Smooth muscle cell (in vitro differentiated cells): ENCODE measurements at regions not wholly inside any gene's neighbourhood (a gene's known extent, or its start where the extent isn't known, plus 50 kb on each side); places are given as distances from the start of the nearest gene placed in this dataset.

Experiments used
- DNase-seq: peaks from one replicate; lab custom pipeline; 2025; ENCODE audit not compliant: unreplicated experiment; lab: John Stamatoyannopoulos, UW
- H2AFZ ChIP-seq: fragments of 200-600 bp; sonication (generic); 2 replicates; pipeline ENCODE4 v1.6.0; 2016; ENCODE audit warnings: antibody characterized with exemption, low read depth, mild to moderate bottlenecking
- H3F3A ChIP-seq: fragments of 200-600 bp; sonication (generic); 2 replicates; pipeline ENCODE4 v1.6.0; 2017; ENCODE audit warnings: antibody characterized with exemption, low read depth
- H3K27ac ChIP-seq: fragments of 200-600 bp; sonication (generic); 2 replicates; pipeline ENCODE4 v1.5.1; 2016; ENCODE audit warnings: low read depth, mild to moderate bottlenecking
- H3K27me3 ChIP-seq: fragments of 200-600 bp; sonication (generic); 2 replicates; pipeline ENCODE4 v1.6.1; 2016; ENCODE audit warnings: low read depth, mild to moderate bottlenecking
- H3K36me3 ChIP-seq: fragments of 200-600 bp; sonication (generic); 2 replicates; pipeline ENCODE4 v1.5.1; 2016; ENCODE audit warnings: low read depth
- H3K4me1 ChIP-seq: fragments of 200-600 bp; sonication (generic); 2 replicates; pipeline ENCODE4 v1.5.1; 2016; ENCODE audit warnings: low read depth
- H3K4me2 ChIP-seq: fragments of 200-600 bp; sonication (generic); 2 replicates; pipeline ENCODE4 v1.6.0; 2016; ENCODE audit warnings: mild to moderate bottlenecking
- H3K4me3 ChIP-seq: fragments of 200-600 bp; sonication (generic); 2 replicates; pipeline ENCODE4 v1.5.1; 2016; ENCODE audit warnings: mild to moderate bottlenecking
- H3K79me2 ChIP-seq: fragments of 200-600 bp; sonication (generic); 2 replicates; pipeline ENCODE4 v1.6.0; 2016; ENCODE audit warnings: low read depth, mild to moderate bottlenecking
- H3K9ac ChIP-seq: fragments of 200-600 bp; sonication (generic); 2 replicates; pipeline ENCODE4 v1.6.0; 2016; ENCODE audit warnings: low read depth
- H3K9me3 ChIP-seq: fragments of 200-600 bp; sonication (generic); replicated peaks from 2 replicates; pipeline ENCODE4 v1.5.1; 2016; ENCODE audit warnings: low read depth
- H4K20me1 ChIP-seq: fragments of 200-600 bp; sonication (generic); 2 replicates; pipeline ENCODE4 v1.6.0; 2016; ENCODE audit warnings: low read depth
- CTCF ChIP-seq: fragments of 200-600 bp; sonication (generic); IDR thresholded peaks from 2 replicates; pipeline ENCODE4 v1.5.1; 2017; ENCODE audit warnings: borderline replicate concordance, mild to moderate bottlenecking, antibody characterized with exemption; ENCODE audit not compliant: insufficient read depth, poor library complexity, severe bottlenecking
- WGBS: methylation state at CpG from one replicate; pipeline ENCODE4 v1.1.7; 2016; ENCODE audit warnings: low lambda C conversion rate; 5-methylcytosine and 5-hydroxymethylcytosine counted together

GRCh38 chr14:98297567-98297966, 974.4 kb downstream of the BCL11B start:
- no peak for DNase-seq
- Histone ChIP-seq H3K9ac (no peak overlapping the region), H3K4me3 (no peak overlapping the region), H3K27me3 (no peaks in the 10 kb centered on the region), H2AFZ (no peak overlapping the region), H3K9me3 (no peaks in the 10 kb centered on the region), H3K27ac (no peak overlapping the region), H3K4me2 (no peak overlapping the region), H3K79me2 (no peaks in the 10 kb centered on the region), H3K4me1 (no peaks in the 10 kb centered on the region), H3F3A (no peaks in the 10 kb centered on the region), H3K36me3 (no peaks in the 10 kb centered on the region), H4K20me1 (no peaks in the 10 kb centered on the region)
- TF ChIP-seq CTCF = no peak
- 94% methylated on average over 7 of the region's 7 CpGs for WGBS

- Histone ChIP-seq H4K20me1 (no peaks in the 10 kb centered on the region), H3K27ac (no peak overlapping the region), H3K4me2 (no peak overlapping the region), H3K4me1 (no peaks in the 10 kb centered on the region), H3K9ac (no peak overlapping the region), H2AFZ (no peak overlapping the region), H3K27me3 (no peaks in the 10 kb centered on the region), H3K9me3 (no peaks in the 10 kb centered on the region), H3K36me3 (no peaks in the 10 kb centered on the region), H3K79me2 (no peaks in the 10 kb centered on the region), H3K4me3 (no peak overlapping the region), H3F3A (no peaks in the 10 kb centered on the region)
- WGBS = 89% methylated on average over 8 of the region's 8 CpGs
- DNase-seq = no peak
- no peak for TF ChIP-seq CTCF
These were observed 973.3 kb downstream of the BCL11B start for GRCh38 chr14:98298481-98299244.

GRCh38 chr14:98301681-98302080, 970.3 kb downstream of the BCL11B start:
- H3K4me2 ChIP-seq = no peak overlapping the region
- no peaks in the 10 kb centered on the region for H4K20me1 ChIP-seq
- H3K4me1 ChIP-seq = no peaks in the 10 kb centered on the region
- H3F3A ChIP-seq = no peaks in the 10 kb centered on the region
- WGBS = 83% methylated on average over 4 of the region's 4 CpGs
- no peak for DNase-seq
- H3K9me3 ChIP-seq = no peaks in the 10 kb centered on the region
- no peak overlapping the region for H3K27ac ChIP-seq
- H3K4me3 ChIP-seq = no peak overlapping the region
- no peaks in the 10 kb centered on the region for H3K79me2 ChIP-seq
- no peak overlapping the region for H2AFZ ChIP-seq
- no peak overlapping the region for H3K9ac ChIP-seq
- no peaks in the 10 kb centered on the region for H3K27me3 ChIP-seq
- no peak for TF ChIP-seq CTCF
- no peaks in the 10 kb centered on the region for H3K36me3 ChIP-seq

- TF ChIP-seq CTCF = no peak
- WGBS = 89% methylated on average over 3 of the region's 3 CpGs
- H3K36me3 ChIP-seq = no peaks in the 10 kb centered on the region
These were observed 967.4 kb downstream of the BCL11B start for GRCh38 chr14:98304574-98304973.

More at GRCh38 chr14:98304574-98304973, 967.4 kb downstream of the BCL11B start:
- no peak overlapping the region for H3K9ac ChIP-seq
- DNase-seq = no peak
- H3K4me2 ChIP-seq = no peak overlapping the region
- H3K79me2 ChIP-seq = no peaks in the 10 kb centered on the region
- H3K4me3 ChIP-seq = no peak overlapping the region
- no peaks in the 10 kb centered on the region for H3K27me3 ChIP-seq
- H3K9me3 ChIP-seq = no peaks in the 10 kb centered on the region
- no peak overlapping the region for H3K27ac ChIP-seq
- H3F3A ChIP-seq = no peaks in the 10 kb centered on the region
- H2AFZ ChIP-seq = no peak overlapping the region
- no peaks in the 10 kb centered on the region for H4K20me1 ChIP-seq
- no peaks in the 10 kb centered on the region for H3K4me1 ChIP-seq
